Astrocyte of the hippocampus (primary cell): ENCODE measurements at regions not wholly inside any gene's neighbourhood (a gene's known extent, or its start where the extent isn't known, plus 50 kb on each side); places are given as distances from the start of the nearest gene placed in this dataset.
"Not testable (repeated sequence)": the region's sequence is repeated elsewhere in the genome, so short reads cannot be mapped to it uniquely, and the experiment has no call there.

Source experiments
- DNase-seq: peaks from one replicate; pipeline ENCODE4 v3.0.0; 2011; ENCODE audit warnings: low read depth, low spot score

- DNase-seq: not testable (repeated sequence)
These were observed 69.1 kb upstream of the DGKB start for GRCh38 chr7:14971678-14972077.

GRCh38 chr7:14967376-14967775 lies 64.8 kb upstream of the DGKB start:
- not testable (repeated sequence) for DNase-seq

GRCh38 chr7:14962778-14963177 lies 60.2 kb upstream of the DGKB start:
- no peak for DNase-seq

- DNase-seq: no peak
These were observed 58.2 kb upstream of the DGKB start for GRCh38 chr7:14960721-14961120.

- no peak for DNase-seq
These were observed 56.8 kb upstream of the DGKB start for GRCh38 chr7:14959339-14959738.

DNA sequence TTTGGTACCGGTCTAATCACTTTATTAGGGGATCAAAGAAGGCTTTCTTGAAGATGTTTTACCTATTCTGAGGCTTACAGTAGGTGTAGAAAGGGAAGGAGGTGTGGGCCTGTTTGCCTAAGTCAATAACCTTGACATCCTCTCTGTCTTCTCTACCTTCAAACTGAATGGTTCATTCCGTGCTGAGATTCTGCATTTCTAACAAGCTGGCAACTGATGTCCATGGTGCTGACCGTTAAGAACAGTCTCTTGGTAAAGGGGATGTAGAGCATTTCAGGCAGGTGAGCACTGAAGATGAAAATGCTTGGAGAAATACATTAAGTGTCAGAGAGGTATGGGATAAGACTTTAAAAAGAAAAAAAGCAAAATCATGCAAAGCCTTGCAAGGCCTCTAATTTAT lies 51.5 kb upstream of the DGKB start:
- no peak for DNase-seq
